ENCODE measurements at regions not wholly inside any gene's neighbourhood (a gene's known extent, or its start where the extent isn't known, plus 50 kb on each side); places are given as distances from the start of the nearest gene placed in this dataset.

DNA sequence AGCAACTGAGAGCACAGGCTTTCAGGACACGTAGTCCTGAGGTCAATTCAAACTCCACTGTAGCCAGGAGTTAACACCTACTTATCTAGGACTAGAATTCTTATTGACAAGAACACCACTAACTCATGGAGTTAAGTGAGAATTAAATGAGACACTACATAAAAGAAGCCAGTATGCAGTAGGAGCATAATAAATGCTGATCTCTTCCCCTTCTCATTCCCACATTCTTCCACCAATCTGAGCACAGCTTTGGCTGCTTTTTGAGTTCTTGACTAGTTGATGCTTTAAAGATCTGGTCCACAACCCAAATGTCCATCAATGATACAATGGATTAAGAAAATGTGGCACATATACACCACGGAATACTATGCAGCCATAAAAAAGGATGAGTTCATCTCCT lies 55.2 kb downstream of the TTC32 start:
- intact Hi-C loops (cut with micrococcal nuclease) = no loop called here

DNA sequence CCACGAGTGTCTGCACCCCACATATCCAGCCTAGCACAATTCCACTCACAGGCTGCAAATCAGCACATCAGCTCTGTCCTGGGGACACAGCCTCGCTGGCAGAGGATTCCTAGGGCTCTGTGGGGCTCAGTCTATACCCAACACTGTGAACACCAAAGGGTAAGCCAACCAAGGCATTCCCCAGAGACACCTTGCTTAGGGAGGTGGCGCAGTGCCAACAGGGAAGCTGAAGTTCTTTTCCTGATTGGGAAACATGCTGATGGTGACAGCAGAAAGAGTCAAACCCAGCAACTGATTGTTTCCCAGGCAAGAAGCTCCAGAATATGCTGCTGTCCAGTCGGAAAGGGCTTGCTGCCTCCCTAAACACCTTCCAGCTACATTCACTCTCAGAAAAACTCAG lies 55.8 kb downstream of the TTC32 start:
- intact Hi-C loops (cut with micrococcal nuclease) = no loop called here

DNA sequence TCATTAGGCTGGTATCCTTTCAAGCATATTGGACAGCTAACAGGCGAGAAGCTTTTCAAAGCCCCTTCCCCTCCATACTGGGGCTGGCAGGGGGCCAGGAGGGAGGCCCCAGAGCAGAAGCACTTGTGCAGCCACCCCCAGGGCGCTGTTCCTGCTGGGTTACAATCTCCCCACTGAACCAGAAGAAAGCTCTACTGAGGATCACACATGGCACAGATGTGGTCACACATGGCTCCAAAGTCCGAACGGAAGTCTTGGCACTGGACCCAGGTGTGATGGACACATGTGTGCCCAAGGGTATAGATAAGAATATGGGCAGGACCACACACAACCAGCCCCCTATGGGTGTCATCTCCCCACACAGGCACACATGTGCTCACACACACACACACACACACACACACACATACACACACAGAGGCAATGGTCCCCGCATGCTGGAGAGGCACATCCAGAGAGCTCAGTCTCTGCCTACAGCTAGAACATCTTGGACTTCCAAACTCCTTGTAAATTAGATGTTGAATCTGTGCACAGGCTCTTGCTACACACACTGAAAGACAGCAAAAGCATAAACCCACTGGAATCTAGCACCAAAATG lies 56.4 kb downstream of the TTC32 start:
- intact Hi-C loops (cut with micrococcal nuclease) = no loop called here

DNA sequence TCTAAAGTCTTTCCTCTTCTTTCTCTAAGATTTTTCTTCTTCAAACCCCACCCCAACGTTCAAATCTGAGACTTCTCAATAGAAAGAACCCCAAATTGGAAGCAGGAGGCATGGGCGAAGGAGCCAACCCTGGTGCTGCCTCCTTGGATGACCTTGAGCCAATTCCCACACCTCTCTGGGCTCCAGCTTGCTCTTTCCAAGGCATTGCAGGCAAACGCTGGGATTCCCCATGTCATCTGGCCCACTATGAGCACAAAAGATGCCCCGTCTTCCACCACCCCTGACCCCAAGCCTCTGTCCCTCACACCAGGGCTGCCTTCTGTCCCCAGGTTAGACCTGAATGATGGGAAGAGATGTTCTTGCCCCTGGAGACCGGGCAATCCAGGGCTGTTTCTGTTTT lies 57.0 kb downstream of the TTC32 start:
- intact Hi-C loops (cut with micrococcal nuclease) = no loop called here

DNA sequence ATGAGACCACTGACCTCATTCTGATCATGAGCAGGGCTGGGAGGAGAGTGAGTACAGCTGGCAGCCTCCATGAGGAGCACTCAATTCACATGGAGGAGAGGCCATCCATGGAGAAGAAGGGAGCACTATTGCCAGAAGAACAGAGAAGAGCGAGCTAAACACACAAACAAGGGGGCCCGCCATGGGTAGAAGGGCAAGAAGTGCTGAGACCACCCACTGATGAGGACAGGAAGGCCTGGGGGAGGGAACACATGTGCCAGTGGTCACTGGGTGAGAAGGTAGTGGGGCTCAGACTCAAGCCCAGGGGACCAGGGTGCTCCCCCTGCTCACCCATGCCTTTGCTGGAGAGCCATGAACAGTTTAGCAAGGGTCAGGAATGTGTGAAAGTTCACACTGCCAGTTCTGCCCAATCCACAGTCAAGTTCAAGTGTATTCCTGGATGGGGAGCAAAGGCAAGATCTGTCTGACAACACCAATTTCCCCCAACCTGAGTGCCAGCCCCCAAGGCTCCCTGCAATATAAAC lies 57.7 kb downstream of the TTC32 start:
- intact Hi-C loops (cut with micrococcal nuclease) = no loop called here

DNA sequence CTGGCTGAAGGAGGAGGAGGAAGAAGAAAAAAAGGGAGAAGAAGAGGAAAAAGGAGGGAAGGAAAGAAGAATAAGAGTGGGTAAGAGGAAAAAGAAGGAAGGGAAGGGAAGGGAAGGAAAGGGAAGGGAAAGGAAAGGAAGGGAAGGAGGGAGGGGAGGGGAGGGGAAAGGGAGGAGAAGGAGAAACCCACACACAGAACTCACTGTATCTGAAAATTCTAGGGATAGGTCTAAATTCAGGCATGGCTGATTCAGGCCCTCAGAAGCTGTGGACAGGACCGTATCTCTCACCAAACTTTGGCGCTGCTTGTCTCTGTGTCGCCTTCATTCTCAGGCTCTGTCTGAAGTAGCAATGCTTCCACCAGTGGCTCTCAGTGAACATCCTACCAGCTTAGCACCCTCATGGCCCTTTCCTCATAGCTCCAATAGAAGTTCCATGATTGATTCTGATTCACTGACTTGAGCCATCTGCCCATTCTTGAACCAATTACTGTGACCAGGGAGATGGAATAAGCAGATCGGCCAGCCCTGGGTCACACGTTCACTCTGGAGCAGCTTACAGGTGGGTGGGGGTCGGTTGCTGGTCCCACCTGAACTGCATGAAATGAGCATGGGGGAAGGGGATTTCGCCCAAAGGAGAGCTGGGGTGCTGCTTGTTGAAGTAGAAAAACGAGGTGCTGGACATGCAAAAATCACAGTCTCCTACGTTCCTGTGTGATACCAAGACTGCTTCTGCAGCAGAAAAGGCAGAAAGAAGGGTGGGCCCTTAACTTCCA lies 59.7 kb downstream of the TTC32 start:
- intact Hi-C loops (cut with micrococcal nuclease) = no loop called here

DNA sequence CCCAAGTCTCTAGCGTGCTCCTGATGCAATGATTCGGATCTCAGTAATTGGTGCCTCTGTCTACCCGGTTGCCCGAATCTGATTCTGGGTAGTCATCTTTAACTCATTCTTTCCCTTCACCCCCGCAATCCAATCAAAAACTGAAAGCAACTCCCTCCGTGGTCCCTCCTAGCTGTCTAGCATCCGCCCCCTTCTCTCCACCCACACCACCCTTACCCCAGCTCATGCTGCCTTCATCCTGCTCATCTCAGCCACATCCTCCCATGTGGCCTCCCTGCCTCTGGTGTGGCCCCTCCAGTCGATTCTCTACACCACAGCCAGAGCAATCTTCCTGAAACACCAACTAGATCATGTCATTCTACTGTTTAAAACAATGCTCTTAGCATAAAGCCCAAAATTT lies 62.3 kb downstream of the TTC32 start:
- intact Hi-C loops (cut with micrococcal nuclease) = no loop called here

DNA sequence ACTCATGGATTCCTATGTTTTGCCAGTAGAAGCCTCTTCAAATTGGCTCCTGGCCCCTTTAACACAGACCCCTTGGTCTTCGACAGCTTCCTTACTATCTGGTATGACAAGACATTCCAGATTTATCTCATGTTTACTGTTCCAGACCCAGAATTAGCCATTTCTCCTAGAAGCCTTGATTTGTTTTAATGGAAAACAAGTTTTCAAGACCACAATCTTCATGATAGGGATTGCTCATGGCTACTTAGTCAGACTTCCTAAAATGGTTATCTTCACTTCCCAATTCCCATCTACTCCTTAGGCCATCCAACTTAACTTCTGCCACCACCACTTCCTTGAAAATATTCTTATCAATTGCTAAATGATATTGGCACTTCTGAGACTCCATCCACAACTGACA lies 63.2 kb downstream of the TTC32 start:
- intact Hi-C loops (cut with micrococcal nuclease) = no loop called here

DNA sequence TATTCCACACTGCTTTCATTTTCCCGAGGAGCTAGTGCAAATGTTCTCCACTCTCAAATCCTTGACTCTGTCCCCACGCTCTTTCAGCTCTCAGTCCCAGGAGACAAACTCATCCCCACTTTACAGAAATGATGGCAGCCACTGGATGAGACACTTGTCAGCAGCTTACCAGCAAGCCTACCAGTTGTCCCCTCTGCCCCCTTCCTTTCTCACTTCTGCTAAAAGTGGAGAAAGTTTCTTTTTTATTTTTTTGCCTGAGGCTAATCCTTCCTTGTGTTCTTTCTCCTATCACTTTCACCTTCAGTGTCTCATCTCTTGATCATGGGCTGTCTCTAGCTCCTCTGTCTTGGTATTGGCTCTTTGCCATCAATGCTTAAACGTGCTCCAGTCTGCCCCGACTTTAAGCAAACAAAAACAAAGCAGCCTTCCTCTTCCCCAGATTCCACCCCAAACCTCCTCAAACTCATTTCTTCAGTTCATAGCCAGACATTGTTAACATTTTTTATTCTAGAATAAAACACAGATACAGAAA lies 64.5 kb downstream of the TTC32 start:
- intact Hi-C loops (cut with micrococcal nuclease) = no loop called here

DNA sequence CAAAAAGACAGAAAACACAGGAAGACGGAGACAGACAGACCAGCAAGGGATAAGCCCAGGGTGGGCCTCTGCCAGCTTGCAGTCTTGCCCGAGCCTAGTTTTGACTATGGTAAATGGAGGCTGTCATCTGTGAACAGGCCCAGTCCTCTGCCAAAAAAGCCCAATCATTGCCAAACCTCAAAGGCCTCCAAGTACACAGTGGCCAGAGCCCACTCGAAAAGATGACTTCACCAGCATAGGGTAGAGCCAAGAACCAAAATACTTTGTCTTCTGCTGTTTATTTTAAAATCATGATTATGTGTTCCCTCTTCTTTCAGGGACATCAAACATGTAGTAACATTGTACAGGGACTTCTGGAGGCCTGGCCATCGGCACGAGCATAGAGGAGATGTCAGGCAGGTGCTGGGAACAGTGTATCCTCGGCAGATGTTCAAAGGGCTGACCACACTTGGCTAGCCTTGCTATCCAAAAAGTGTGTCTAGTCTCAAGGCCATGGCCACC lies 66.0 kb downstream of the TTC32 start:
- intact Hi-C loops (cut with micrococcal nuclease) = no loop called here

DNA sequence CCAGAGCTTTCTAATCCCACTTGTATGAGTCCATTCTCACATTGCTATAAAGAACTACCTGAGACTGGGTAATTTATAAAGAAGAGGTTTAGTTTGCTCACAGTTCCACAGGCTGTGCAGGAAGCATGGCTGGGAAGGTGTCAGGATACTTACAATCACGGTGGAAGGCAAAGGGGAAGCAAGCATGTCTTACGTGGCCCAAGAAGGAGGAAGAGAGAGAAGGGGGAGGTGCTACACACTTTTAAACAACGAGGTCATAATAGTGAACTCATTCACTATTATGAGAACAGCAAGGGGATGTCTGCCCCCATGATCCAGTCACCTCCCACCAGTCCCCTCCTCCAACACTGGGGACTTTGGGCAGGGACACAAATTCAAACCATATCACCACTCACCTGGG lies 67.8 kb downstream of the TTC32 start:
- intact Hi-C loops (cut with micrococcal nuclease) = no loop called here

DNA sequence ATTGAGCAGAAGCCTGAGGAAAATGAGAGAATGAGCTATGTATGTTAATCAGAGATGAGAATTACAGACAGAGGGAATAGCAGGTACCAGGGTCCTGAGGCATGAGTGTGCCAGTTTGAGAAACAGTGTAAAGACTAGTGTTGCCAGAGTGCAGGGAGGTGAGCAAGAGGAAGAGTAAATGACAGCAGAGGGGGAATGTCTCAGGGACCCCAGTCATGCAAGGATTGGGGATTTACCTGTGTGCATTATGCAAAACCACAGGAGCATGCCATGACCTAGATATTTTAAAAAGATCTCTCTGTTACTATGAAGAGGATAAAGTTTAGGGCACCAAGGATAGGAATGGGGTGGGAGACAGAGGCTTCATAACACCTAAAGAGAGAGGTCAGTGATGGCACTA lies 72.1 kb downstream of the TTC32 start:
- intact Hi-C loops (cut with micrococcal nuclease) = no loop called here

DNA sequence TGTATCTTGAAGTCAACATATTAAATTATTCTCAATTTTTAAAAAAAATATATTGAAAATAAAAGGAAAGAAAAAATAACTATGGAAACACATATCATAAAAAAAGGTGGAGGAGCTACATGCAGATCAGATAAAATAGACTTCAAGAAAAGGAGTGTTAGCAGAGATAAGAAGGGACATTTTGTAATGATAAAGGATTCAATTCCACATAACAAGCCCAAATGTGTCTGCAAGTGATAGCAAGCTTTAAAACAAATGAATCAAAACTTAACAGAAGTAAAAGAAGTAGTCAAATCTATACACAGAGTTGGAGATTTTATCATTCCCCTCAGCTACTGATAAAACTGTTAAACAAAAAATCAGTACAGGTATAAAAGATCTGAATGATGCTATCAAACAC lies 74.9 kb downstream of the TTC32 start:
- intact Hi-C loops (cut with micrococcal nuclease) = no loop called here

DNA sequence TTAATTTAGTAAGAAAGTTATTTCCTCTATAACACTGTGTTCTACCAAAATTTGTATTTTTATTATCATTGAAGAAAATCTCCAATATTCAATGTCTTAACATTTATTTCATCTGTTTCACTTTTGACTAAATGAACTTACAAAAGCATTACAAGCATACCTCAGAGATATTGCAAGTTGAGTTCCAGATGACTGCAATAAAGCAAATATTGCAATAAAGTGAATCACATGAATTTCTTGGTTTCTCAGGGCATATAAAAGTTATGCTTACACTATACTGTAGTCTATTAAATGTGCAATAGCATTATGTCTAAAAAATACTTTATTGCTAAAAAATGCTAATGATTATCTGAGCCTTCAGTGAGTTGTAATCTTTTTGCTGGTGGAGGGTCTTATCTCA lies 78.3 kb downstream of the TTC32 start:
- intact Hi-C loops (cut with micrococcal nuclease) = no loop called here

DNA sequence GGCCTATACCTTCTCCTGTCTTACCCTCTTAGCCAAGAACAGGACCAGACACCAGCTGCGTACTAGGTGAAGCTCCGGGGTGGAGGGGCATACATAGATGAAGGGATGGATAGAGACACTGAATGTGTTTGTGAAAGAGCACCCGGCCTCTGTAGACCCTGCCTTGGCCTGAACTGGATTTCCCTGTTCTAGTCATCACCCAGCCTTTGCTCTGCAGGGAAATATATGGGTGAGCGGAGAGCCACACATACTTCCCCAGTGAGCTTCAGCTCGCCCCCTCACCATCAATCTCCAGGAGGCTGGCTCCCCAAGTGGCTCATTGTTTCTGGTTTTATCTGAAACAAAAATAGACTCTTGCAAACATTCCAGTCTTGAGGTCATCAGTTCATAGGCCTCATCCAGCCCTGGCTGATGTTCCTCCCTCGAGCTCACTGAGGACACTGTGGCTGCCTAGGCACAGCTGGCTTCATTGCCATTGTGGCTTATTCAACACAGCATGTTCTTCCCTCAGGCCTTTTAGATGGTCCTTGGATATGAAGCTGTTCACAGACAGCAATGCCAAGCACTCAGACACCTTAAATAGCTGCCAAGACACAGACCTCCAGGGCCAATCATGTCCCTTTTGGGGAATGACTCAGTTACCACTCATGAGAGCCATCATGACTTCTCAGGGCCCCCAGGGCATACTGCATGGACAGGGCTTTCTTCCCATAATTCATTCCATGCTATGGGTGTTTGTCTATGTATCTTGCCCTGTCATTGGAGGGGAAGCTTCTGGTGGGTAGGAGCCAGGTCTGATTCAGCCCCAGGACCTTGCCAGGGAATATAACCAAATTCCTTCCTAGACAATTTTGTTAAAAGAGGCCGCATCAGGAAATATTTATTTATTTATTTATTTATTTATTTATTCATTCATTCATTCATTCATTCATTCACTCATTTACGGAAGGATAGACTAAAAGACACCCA lies 82.4 kb downstream of the TTC32 start:
- intact Hi-C loops (cut with micrococcal nuclease) = no loop called here

DNA sequence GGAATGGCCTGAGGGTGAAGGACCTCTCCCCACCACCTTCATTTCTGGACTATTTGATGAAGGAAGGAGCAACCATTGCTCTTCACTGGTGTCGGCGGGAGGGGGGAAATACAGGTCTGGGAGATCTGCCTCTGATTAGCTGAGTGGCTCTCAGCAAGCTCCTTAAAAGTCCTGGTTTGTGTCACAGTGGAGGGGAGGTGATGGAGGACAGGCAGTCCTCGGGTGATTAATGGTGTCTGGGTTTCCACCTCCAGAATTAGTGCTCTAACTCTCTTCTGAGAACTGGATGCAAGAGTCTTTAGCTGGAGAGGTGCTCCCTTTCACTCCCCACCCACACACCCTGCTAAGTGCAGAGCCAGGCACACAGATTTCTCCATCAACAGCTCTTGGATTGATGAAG lies 83.2 kb downstream of the TTC32 start:
- intact Hi-C loops (cut with micrococcal nuclease) = no loop called here

DNA sequence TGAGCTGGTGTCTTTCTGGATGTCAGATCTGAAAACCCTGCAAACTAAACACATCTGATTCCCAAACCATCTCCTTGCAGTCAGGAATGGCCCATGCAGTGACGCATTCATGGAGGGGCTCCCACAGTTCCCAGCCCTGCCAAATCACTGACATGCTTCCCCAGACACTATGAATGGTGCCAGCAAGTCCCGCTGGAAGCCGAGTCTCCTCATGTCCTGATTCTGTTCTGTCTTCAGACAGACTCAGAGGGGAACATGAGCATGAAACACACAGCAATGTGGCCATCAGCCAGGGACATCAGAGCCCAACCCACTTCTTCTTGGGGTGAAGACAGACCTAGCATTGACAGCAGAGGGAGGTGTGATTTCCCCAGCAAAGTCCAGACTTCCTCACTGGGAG lies 83.7 kb downstream of the TTC32 start:
- intact Hi-C loops (cut with micrococcal nuclease) = no loop called here

DNA sequence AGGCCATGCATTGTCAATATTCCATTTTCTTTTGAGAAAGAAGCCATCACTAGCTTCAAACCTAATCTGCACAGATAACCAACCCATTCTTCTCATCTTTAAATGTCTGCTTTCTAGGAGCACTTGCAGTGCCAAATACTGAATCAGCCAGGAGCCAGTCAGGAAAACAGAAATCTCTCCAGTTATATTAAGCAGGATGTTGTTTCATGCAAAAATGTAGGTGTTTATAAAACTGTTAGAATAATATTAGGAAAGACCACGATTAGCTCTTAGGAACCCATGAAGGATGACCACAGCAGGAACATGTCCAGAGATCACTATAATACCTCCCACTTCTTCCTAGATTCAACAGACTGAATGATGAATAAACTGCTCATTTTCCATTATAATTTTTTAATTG lies 86.0 kb downstream of the TTC32 start:
- intact Hi-C loops (cut with micrococcal nuclease) = no loop called here

DNA sequence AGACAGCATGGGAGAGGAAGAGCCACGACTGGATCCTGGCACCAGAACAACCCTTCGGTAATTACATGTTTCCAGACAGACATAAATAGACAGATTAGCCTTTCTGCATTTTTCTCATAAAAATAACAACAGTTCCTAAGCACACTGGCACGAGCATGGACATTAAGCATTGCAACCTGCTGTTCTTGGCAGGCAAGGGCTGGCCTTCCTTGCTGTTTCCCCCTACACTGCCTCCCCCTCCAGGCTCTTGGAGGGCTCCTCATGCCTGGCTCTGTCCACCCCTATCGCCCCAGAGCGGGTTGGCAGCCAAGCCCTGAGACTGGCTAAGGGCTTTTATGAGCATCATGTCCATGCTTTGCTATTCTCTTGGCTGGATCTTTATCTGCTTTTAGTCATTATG lies 89.6 kb downstream of the TTC32 start:
- intact Hi-C loops (cut with micrococcal nuclease) = no loop called here

DNA sequence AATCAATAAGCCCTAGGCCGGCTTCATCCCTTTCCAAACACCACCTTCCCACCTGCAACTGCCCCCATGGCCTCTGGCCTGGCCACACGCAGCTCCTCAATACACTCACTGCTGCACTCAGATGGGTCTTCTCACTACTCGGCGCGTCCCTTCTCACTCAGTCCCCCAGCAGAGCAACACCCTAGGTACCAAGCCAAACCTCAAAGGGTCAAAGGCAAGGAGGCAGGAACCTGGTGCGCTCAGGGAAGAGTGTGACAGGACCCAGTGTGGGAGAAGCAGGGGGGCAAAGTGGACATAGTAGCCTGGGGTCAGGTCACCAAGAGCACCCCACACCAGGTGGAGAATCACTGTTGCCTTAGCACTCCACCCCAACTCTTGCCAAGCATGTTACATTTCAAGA lies 90.6 kb downstream of the TTC32 start:
- intact Hi-C loops (cut with micrococcal nuclease) = no loop called here

DNA sequence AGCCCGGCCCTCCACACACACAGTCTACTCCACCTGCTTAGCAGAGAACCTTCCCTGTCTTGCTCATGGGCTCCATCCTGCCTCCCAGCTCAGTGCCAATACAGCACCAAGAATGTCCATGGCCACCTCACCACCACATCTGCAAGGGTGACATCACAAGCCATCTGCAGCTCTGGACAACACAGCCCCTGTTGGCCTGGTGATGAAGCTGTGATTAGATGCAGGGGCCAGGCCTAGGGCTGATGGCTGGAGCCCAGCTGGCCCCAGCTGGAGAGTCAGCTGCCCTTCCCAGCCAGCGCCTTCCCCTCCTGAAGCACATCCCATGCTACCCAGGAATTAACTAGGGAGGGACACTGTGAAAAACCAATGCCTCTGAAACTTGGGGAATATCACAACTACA lies 91.1 kb downstream of the TTC32 start:
- intact Hi-C loops (cut with micrococcal nuclease) = no loop called here

DNA sequence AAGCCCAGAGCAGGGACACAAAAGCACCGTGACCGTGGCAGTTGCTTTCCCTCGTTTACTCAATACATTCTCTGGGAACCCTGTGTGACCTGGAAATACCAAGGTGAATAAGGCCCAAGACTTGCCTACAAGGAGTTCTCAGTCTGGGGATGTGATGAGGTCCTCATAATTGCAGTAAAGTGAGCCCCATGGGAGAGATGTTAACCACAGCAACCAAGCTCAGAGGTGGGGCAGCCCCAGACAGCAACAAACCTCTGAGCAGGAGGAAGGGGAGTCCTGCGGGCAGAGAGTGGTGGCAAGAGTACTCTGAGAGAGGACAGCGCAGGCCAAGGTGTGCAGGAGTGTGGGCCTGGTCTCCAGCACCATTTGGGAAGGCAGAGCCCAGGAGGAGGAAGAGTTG lies 91.6 kb downstream of the TTC32 start:
- intact Hi-C loops (cut with micrococcal nuclease) = no loop called here
